PC-9 (cell line): ENCODE measurements at regions not wholly inside any gene's neighbourhood (a gene's known extent, or its start where the extent isn't known, plus 50 kb on each side); places are given as distances from the start of the nearest gene placed in this dataset.

Source experiments
- EZH2 ChIP-seq: fragments of 200-600 bp; sonication (generic); IDR thresholded peaks from 2 replicates; pipeline ENCODE4 v1.8.0; 2017; ENCODE audit warnings: antibody characterized with exemption, low read depth
- TF ChIP-seq, protein P1 (sequence below): fragments of 200-600 bp; sonication (generic); conservative IDR thresholded peaks from 2 replicates; pipeline ENCODE4 v1.6.1; 2017; ENCODE audit warnings: mixed run types, antibody characterized with exemption, mild to moderate bottlenecking, moderate library complexity

DNA sequence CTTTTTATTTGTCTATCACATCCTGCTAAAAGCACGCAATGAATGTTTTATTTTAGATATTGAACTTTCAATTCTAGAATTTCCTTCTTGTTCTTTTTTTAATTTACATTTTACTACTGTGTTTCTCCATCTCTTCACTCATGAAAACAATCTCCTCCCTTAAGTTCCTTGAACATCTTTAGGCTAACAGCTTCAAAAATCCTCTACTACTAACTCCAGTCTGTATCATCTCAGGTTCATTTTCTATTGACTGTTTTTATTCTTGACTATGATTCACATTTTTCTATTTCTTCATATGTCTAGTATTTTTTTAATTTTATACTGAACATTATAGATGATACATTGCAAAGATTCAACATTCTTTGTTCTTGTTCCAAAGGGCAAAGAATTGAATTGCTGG lies 79.2 kb upstream of the NCK2 start:
- TF ChIP-seq, protein P1, sequence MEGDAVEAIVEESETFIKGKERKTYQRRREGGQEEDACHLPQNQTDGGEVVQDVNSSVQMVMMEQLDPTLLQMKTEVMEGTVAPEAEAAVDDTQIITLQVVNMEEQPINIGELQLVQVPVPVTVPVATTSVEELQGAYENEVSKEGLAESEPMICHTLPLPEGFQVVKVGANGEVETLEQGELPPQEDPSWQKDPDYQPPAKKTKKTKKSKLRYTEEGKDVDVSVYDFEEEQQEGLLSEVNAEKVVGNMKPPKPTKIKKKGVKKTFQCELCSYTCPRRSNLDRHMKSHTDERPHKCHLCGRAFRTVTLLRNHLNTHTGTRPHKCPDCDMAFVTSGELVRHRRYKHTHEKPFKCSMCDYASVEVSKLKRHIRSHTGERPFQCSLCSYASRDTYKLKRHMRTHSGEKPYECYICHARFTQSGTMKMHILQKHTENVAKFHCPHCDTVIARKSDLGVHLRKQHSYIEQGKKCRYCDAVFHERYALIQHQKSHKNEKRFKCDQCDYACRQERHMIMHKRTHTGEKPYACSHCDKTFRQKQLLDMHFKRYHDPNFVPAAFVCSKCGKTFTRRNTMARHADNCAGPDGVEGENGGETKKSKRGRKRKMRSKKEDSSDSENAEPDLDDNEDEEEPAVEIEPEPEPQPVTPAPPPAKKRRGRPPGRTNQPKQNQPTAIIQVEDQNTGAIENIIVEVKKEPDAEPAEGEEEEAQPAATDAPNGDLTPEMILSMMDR, result no peak
- no peak for TF ChIP-seq EZH2
